NK-92 treated with Interleukin-12 subunit alpha and Interleukin-12 subunit beta, amount 100 ng/mL, for 24 hours (cell line): ENCODE measurements at regions not wholly inside any gene's neighbourhood (a gene's known extent, or its start where the extent isn't known, plus 50 kb on each side); places are given as distances from the start of the nearest gene placed in this dataset.

ENCODE experiments used
- DNase-seq: peaks from one replicate; lab custom pipeline; 2025; lab: John Stamatoyannopoulos, UW

GRCh38 chr4:125440814-125441213 lies 126.1 kb downstream of the FAT4 start:
- DNase-seq, result no peak

GRCh38 chr4:125444166-125444565 lies 129.4 kb downstream of the FAT4 start:
- no peak for DNase-seq

- no peak for DNase-seq
Measured at GRCh38 chr4:125445525-125445924, 130.8 kb downstream of the FAT4 start.

GRCh38 chr4:125447551-125448290 lies 133.0 kb downstream of the FAT4 start:
- DNase-seq, result no peak

- no peak for DNase-seq
Measured at GRCh38 chr4:125456075-125456474, 141.3 kb downstream of the FAT4 start.

GRCh38 chr4:125459531-125459930 lies 144.8 kb downstream of the FAT4 start:
- no peak for DNase-seq

GRCh38 chr4:125461676-125462363 lies 147.1 kb downstream of the FAT4 start:
- DNase-seq, result no peak

- DNase-seq, result no peak
Measured at GRCh38 chr4:125464146-125464545, 149.4 kb downstream of the FAT4 start.

- no peak for DNase-seq
Measured at GRCh38 chr4:125481334-125482045, 166.7 kb downstream of the FAT4 start.

GRCh38 chr4:125482822-125483221 lies 168.1 kb downstream of the FAT4 start:
- DNase-seq, result no peak

GRCh38 chr4:125483278-125483677 lies 168.5 kb downstream of the FAT4 start:
- DNase-seq, result no peak

GRCh38 chr4:125484912-125485311 lies 170.2 kb downstream of the FAT4 start:
- no peak for DNase-seq

GRCh38 chr4:125486351-125486750 lies 171.6 kb downstream of the FAT4 start:
- no peak for DNase-seq

GRCh38 chr4:125489952-125490690 lies 175.4 kb downstream of the FAT4 start:
- DNase-seq, result no peak

GRCh38 chr4:125492957-125493356 lies 178.2 kb downstream of the FAT4 start:
- no peak for DNase-seq

- no peak for DNase-seq
Measured at GRCh38 chr4:125497861-125498260, 183.1 kb downstream of the FAT4 start.

GRCh38 chr4:125498981-125499380 lies 184.2 kb downstream of the FAT4 start:
- no peak for DNase-seq

- no peak for DNase-seq
Measured at GRCh38 chr4:125501090-125501489, 186.3 kb downstream of the FAT4 start.

- no peak for DNase-seq
Measured at GRCh38 chr4:125501568-125501967, 186.8 kb downstream of the FAT4 start.

- no peak for DNase-seq
Measured at GRCh38 chr4:125505621-125506020, 190.9 kb downstream of the FAT4 start.

- DNase-seq, result no peak
Measured at GRCh38 chr4:125507141-125507540, 192.4 kb downstream of the FAT4 start.

GRCh38 chr4:125511715-125512114 lies 197.0 kb downstream of the FAT4 start:
- no peak for DNase-seq
